ENCODE measurements at regions not wholly inside any gene's neighbourhood (a gene's known extent, or its start where the extent isn't known, plus 50 kb on each side); places are given as distances from the start of the nearest gene placed in this dataset.

GRCh38 chr6:33521489-33522091, 58.5 kb downstream of the BAK1 start:
- Histone ChIP-seq H3K27ac (no peak overlapping the region), H3K4me1 (no peaks in the 10 kb centered on the region), H3K4me3 (no peak overlapping the region), H3K36me3 (no peaks in the 10 kb centered on the region), H3K9me3 (no peaks in the 10 kb centered on the region), H3K27me3 (no peaks in the 10 kb centered on the region)
- TF ChIP-seq EP300 (IDR thresholded peaks at IDR 0.05) (no peak), CTCF (IDR thresholded peaks at IDR 0.05) (no peak), POLR2A (IDR thresholded peaks at IDR 0.05) (no peak)
- DNase-seq (ENCODE audit: low spot score in 2 of 2), result no peak
- WGBS, 2 donors, result 87 to 88% methylated on average over 40 to 47 of the region's 47 CpGs

All from tibial nerve (tissue), 4 donors.